ENCODE measurements at regions not wholly inside any gene's neighbourhood (a gene's known extent, or its start where the extent isn't known, plus 50 kb on each side); places are given as distances from the start of the nearest gene placed in this dataset.

DNA sequence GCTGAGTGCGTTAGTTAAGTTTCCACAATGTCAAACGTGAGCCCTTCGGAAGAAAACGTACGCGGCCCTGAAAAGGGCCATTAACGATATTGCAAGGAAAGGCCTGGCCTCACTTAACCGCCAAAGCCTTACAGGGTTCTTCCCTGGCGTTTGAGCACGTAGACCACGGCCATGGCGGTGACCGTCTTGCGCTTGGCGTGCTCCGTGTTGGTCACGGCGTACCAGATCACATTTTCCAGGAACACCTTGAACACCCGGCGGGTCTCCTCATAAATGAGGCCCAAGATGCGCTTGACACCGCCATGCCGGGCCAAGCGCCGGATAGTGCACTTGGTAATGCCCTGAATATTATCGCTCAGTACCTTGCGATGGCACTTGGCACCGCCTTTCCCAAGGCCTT lies 118.4 kb upstream of the BTN3A2 start:
- Histone ChIP-seq H3K27ac (ENCODE audit: low read length) (no peak overlapping the region), H2AFZ (ENCODE audit: low read depth, low read length) (no peak overlapping the region), H3K9me2 (ENCODE audit: insufficient read depth, low read length) (no peaks in the 10 kb centered on the region), H4K20me1 (ENCODE audit: insufficient read depth) (no peaks in the 10 kb centered on the region), H3K9me3 (ENCODE audit: low read length) (no peaks in the 10 kb centered on the region), H3K4me2 (ENCODE audit: low read length) (no peak overlapping the region), H3K36me3 (ENCODE audit: insufficient read depth, low read length) (no peaks in the 10 kb centered on the region), H3K79me2 (replicated peaks; ENCODE audit: insufficient read depth, low read length) (no peaks in the 10 kb centered on the region), H3K27me3 (ENCODE audit: insufficient read depth, low read depth, low read length) (no peaks in the 10 kb centered on the region), H3K4me3 (ENCODE audit: low read length) (no peak overlapping the region), H3K9ac (ENCODE audit: low read length) (no peak overlapping the region), H3F3A (ENCODE audit: insufficient read depth, low read length, poor library complexity, severe bottlenecking) (peaks cover 8% of the 10 kb centered on the region)
- no peak for TF ChIP-seq EP300 (conservative IDR thresholded peaks at IDR 0.05; ENCODE audit: poor library complexity, severe bottlenecking)
- no peak for TF ChIP-seq SMC3 (conservative IDR thresholded peaks at IDR 0.05; ENCODE audit: poor library complexity)
- TF ChIP-seq POLR2AphosphoS5 (IDR thresholded peaks at IDR 0.05) = no peak
- TF ChIP-seq RAD21 (conservative IDR thresholded peaks at IDR 0.05) = no peak
- no peak for TF ChIP-seq MXI1 (conservative IDR thresholded peaks at IDR 0.05; ENCODE audit: poor library complexity, severe bottlenecking)
- no peak for TF ChIP-seq REST (IDR thresholded peaks at IDR 0.05; ENCODE audit: borderline replicate concordance)
- no peak for TF ChIP-seq EZH2 (IDR thresholded peaks at IDR 0.05; ENCODE audit: borderline replicate concordance, insufficient read depth, low read length, poor library complexity, severe bottlenecking)
- no peak for TF ChIP-seq TAF1 (IDR thresholded peaks at IDR 0.05; ENCODE audit: low read depth)
- TF ChIP-seq, protein P1, sequence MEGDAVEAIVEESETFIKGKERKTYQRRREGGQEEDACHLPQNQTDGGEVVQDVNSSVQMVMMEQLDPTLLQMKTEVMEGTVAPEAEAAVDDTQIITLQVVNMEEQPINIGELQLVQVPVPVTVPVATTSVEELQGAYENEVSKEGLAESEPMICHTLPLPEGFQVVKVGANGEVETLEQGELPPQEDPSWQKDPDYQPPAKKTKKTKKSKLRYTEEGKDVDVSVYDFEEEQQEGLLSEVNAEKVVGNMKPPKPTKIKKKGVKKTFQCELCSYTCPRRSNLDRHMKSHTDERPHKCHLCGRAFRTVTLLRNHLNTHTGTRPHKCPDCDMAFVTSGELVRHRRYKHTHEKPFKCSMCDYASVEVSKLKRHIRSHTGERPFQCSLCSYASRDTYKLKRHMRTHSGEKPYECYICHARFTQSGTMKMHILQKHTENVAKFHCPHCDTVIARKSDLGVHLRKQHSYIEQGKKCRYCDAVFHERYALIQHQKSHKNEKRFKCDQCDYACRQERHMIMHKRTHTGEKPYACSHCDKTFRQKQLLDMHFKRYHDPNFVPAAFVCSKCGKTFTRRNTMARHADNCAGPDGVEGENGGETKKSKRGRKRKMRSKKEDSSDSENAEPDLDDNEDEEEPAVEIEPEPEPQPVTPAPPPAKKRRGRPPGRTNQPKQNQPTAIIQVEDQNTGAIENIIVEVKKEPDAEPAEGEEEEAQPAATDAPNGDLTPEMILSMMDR (IDR thresholded peaks at IDR 0.05; ENCODE audit: poor library complexity, severe bottlenecking) = no peak

- no peaks in the 10 kb centered on the region for H3K9me3 ChIP-seq (ENCODE audit: low read length)
- no peaks in the 10 kb centered on the region for H3K27me3 ChIP-seq (ENCODE audit: insufficient read depth, low read depth, low read length)
- peak overlapping the region; percentile 84 for H3K4me3 ChIP-seq (ENCODE audit: low read length)
- H3K4me2 ChIP-seq (ENCODE audit: low read length) = peak overlapping the region; percentile 100
- peaks cover 8% of the 10 kb centered on the region for H3F3A ChIP-seq (ENCODE audit: insufficient read depth, low read length, poor library complexity, severe bottlenecking)
- H3K79me2 ChIP-seq (replicated peaks; ENCODE audit: insufficient read depth, low read length) = peaks cover 13% of the 10 kb centered on the region
- no peaks in the 10 kb centered on the region for H4K20me1 ChIP-seq (ENCODE audit: insufficient read depth)
- no peaks in the 10 kb centered on the region for H3K36me3 ChIP-seq (ENCODE audit: insufficient read depth, low read length)
- peak overlapping the region; percentile 47 for H3K9ac ChIP-seq (ENCODE audit: low read length)
- H3K9me2 ChIP-seq (ENCODE audit: insufficient read depth, low read length) = no peaks in the 10 kb centered on the region
- TF ChIP-seq EZH2 (IDR thresholded peaks at IDR 0.05; ENCODE audit: borderline replicate concordance, insufficient read depth, low read length, poor library complexity, severe bottlenecking) (no peak), REST (IDR thresholded peaks at IDR 0.05; ENCODE audit: borderline replicate concordance) (no peak), RAD21 (conservative IDR thresholded peaks at IDR 0.05) (no peak), MXI1 (conservative IDR thresholded peaks at IDR 0.05; ENCODE audit: poor library complexity, severe bottlenecking) (no peak), POLR2AphosphoS5 (IDR thresholded peaks at IDR 0.05) (no peak), SMC3 (conservative IDR thresholded peaks at IDR 0.05; ENCODE audit: poor library complexity) (no peak), EP300 (conservative IDR thresholded peaks at IDR 0.05; ENCODE audit: poor library complexity, severe bottlenecking) (no peak), TAF1 (IDR thresholded peaks at IDR 0.05; ENCODE audit: low read depth) (no peak)
- TF ChIP-seq, protein P1 (IDR thresholded peaks at IDR 0.05; ENCODE audit: poor library complexity, severe bottlenecking) = no peak
- no peak overlapping the region for H2AFZ ChIP-seq (ENCODE audit: low read depth, low read length)
- H3K27ac ChIP-seq (ENCODE audit: low read length) = peak overlapping the region; percentile 38
These were observed 115.4 kb upstream of the BTN3A2 start for GRCh38 chr6:26249707-26249956.
